ENCODE measurements at regions not wholly inside any gene's neighbourhood (a gene's known extent, or its start where the extent isn't known, plus 50 kb on each side); places are given as distances from the start of the nearest gene placed in this dataset.

DNA sequence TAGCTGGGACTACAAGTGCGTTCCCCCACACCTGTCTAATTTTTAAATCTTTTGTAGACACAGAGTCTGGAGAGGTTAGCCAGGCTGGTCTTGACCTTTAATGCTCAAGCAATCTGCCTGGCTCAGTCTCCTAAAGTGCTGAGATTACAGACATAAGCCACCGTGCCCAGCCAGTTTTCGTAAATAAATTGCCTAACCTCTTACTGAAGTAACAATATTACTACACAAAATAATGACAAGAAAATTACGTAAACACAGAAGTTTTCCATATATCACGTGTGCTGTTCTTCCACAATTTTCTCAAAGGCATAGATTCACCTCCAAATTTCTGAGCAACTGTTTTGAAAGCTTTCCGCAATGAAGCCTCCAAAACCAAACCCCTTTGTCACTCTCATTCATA is 58.1 kb upstream of the PROK2 start:
- no peak overlapping the region for H3K14ac ChIP-seq (ENCODE audit: insufficient read length)
- CTCF ChIA-PET (ENCODE audit: partially characterized antibody) = interaction anchor here (1.1 to 1.2 kb wide), 2 partner anchors 11 to 26 kb away, joined by 3 to 4 read pairs; no protein-coding TSS in a partner anchor
- H2AK5ac ChIP-seq (ENCODE audit: low read depth, low read length) = no peak overlapping the region
- H3K79me1 ChIP-seq (ENCODE audit: low read depth, low read length) = no peaks in the 10 kb centered on the region
- H2AFZ ChIP-seq (ENCODE audit: low read length) = no peak overlapping the region
- FAIRE-seq (no peak), DNase-seq (ENCODE audit: low read depth in 1 of 2, low spot score in 2 of 2) (no peak)
- H3K27me3 ChIP-seq (replicated peaks in 1 of 4; ENCODE audit: control insufficient read depth in 3 of 4, extremely low read depth in 1 of 4, insufficient read depth in 3 of 4, low read length in 3 of 4) = no peaks in the 10 kb centered on the region
- H3K4me3 ChIP-seq (ENCODE audit: extremely low read depth in 1 of 4, insufficient read depth in 2 of 4, low read depth in 3 of 4, low read length in 4 of 4) = no peak overlapping the region
- no peak overlapping the region for H3K4me2 ChIP-seq (ENCODE audit: insufficient read depth in 1 of 2, low read depth in 2 of 2, low read length in 2 of 2)
- WGBS, 2 experiments (ENCODE audit: extremely low coverage in 1 of 2, insufficient coverage in 1 of 2, insufficient read length in 1 of 2, insufficient replicate concordance in 2 of 2, low coverage in 1 of 2, low lambda C conversion rate in 2 of 2, missing lambda C conversion rate in 1 of 2) = 95% methylated on average over 6 of the region's 6 CpGs; no CpG with 5 or more reads in 1 of the 2 experiments
- no peaks in the 10 kb centered on the region for H3K79me2 ChIP-seq (ENCODE audit: control insufficient read depth in 1 of 2, insufficient read depth in 2 of 2, low read length in 2 of 2)
- no peak overlapping the region for H3K27ac ChIP-seq (ENCODE audit: low read depth, low read length)
- TF ChIP-seq KDM4A (IDR thresholded peaks at IDR 0.05; ENCODE audit: low read depth, low read length, severe bottlenecking) = no peak
- no peak for TF ChIP-seq RXRA (IDR thresholded peaks at IDR 0.05; ENCODE audit: insufficient read depth, low read depth, low read length)
- no peak for TF ChIP-seq SIX5 (IDR thresholded peaks at IDR 0.05; ENCODE audit: low read depth, low read length)
- no peak for TF ChIP-seq CBX8 (IDR thresholded peaks at IDR 0.05; ENCODE audit: borderline replicate concordance, low read depth, low read length)
- peaks cover 0 to 4% (median 1%) of the 10 kb centered on the region in 4 experiments; a peak in 2 of 7 replicates for H3K4me1 ChIP-seq (replicated peaks in 1 of 4; ENCODE audit: control insufficient read depth in 3 of 4, insufficient read depth in 4 of 4, low read length in 3 of 4)
- H2BK120ac ChIP-seq (replicated peaks; ENCODE audit: low read depth, low read length) = no peak overlapping the region
- no peak overlapping the region for H2BK15ac ChIP-seq (ENCODE audit: low read length)
- POLR2A ChIA-PET (ENCODE audit: partially characterized antibody) = interaction anchor here (1.1 kb wide), 1 partner anchor 10 kb away, joined by 3 read pairs; no protein-coding TSS in a partner anchor
- no peak overlapping the region for H3K9ac ChIP-seq (replicated peaks in 1 of 4; ENCODE audit: extremely low read depth in 1 of 4, low read depth in 3 of 4, low read length in 3 of 4)
- H3K23me2 ChIP-seq (ENCODE audit: low read depth, low read length) = no peaks in the 10 kb centered on the region
- H3K4ac ChIP-seq (replicated peaks; ENCODE audit: insufficient read length, low read depth, low read length) = no peak overlapping the region
- no peak overlapping the region for H3K56ac ChIP-seq (replicated peaks; ENCODE audit: insufficient read length, low read depth, low read length)
- H2BK20ac ChIP-seq (ENCODE audit: low read length) = no peak overlapping the region
- no peaks in the 10 kb centered on the region for H3K9me3 ChIP-seq (ENCODE audit: insufficient read depth in 2 of 2, low read depth in 1 of 2, low read length in 1 of 2)
- no peak overlapping the region for H4K5ac ChIP-seq (ENCODE audit: insufficient read length, low read depth, low read length)
- H3K36me3 ChIP-seq (ENCODE audit: control insufficient read depth in 2 of 4, insufficient read depth in 4 of 4, low read length in 3 of 4) = no peaks in the 10 kb centered on the region
- no peak overlapping the region for H3K18ac ChIP-seq (ENCODE audit: extremely low read depth, low read length)
- H4K91ac ChIP-seq (replicated peaks; ENCODE audit: insufficient read length, low read length) = no peak overlapping the region
- H4K8ac ChIP-seq (ENCODE audit: extremely low read depth, insufficient read depth, low read length) = no peak overlapping the region
- no peak overlapping the region for H3K23ac ChIP-seq (ENCODE audit: insufficient read length)
- no peak overlapping the region for H2BK12ac ChIP-seq (ENCODE audit: low read depth, low read length)
- no peak overlapping the region for H2BK5ac ChIP-seq (ENCODE audit: low read depth, low read length)
- no peaks in the 10 kb centered on the region for H4K20me1 ChIP-seq (replicated peaks in 1 of 2; ENCODE audit: control insufficient read depth in 1 of 2, insufficient read depth in 2 of 2, low read length in 2 of 2)

All from H1 (cell line).